IMR-90 (cell line): ENCODE measurements at regions not wholly inside any gene's neighbourhood (a gene's known extent, or its start where the extent isn't known, plus 50 kb on each side); places are given as distances from the start of the nearest gene placed in this dataset.

Source experiments
- ATAC-seq: fragments of 200-7000 bp; cut with Tn5 transposase; 2 replicates; pipeline ENCODE4 v1.9.1; 2020; ENCODE audit warnings: low read depth, mild to moderate bottlenecking, moderate library complexity
- BruUV-seq: library from RNA; stranded (reverse); fragments of 400-500 nt; replicated peaks from 2 replicates; lab custom pipeline; 2021; lab: Mats Ljungman, UMichigan
- CTCF ChIA-PET: fragments of 300-600 bp; formaldehyde crosslinking; extraction: SDS; loops from one replicate; lab custom pipeline; 2021; ENCODE audit warnings: antibody characterized with exemption; lab: Yijun Ruan, JAX
- POLR2A ChIA-PET: fragments of 300-600 bp; sonication (Branson Sonifier 250); formaldehyde crosslinking; loops from one replicate; lab custom pipeline; 2022; ENCODE audit warnings: antibody characterized with exemption; ENCODE audit not compliant: unreplicated experiment; lab: Charles Lee
- DNase-seq: peaks from one replicate; pipeline ENCODE4 v3.0.0; 2013
- H2AFZ ChIP-seq: replicated peaks from 2 replicates; pipeline ENCODE3; 2013; ENCODE audit warnings: low read length, mild to moderate bottlenecking; ENCODE audit not compliant: poor library complexity
- H2AK5ac ChIP-seq: 2 replicates; pipeline ENCODE4 v1.6.1; 2013; ENCODE audit warnings: low read depth, low read length, inconsistent platforms
- H2AK9ac ChIP-seq: replicated peaks from 2 replicates; pipeline ENCODE3; 2013; ENCODE audit warnings: mild to moderate bottlenecking, low read depth, low read length, moderate library complexity; ENCODE audit not compliant: poor library complexity
- H2BK120ac ChIP-seq: 2 replicates; pipeline ENCODE4 v1.6.1; 2013; ENCODE audit warnings: low read depth, low read length, inconsistent platforms
- H2BK15ac ChIP-seq: 3 replicates; pipeline ENCODE4 v1.6.1; 2013; ENCODE audit warnings: low read depth, low read length, inconsistent platforms
- H2BK20ac ChIP-seq: 2 replicates; pipeline ENCODE4 v1.6.1; 2013; ENCODE audit warnings: low read depth, mild to moderate bottlenecking, inconsistent platforms, low read length, moderate library complexity
- H2BK5ac ChIP-seq: 2 replicates; pipeline ENCODE4 v1.6.1; 2013; ENCODE audit warnings: mild to moderate bottlenecking, low read depth, low read length, inconsistent platforms; ENCODE audit not compliant: poor library complexity, severe bottlenecking
- H3K14ac ChIP-seq: replicated peaks from 2 replicates; pipeline ENCODE4 v1.6.1; 2013; ENCODE audit warnings: low read depth, low read length, inconsistent platforms
- H3K18ac ChIP-seq: 2 replicates; pipeline ENCODE4 v1.6.1; 2013; ENCODE audit warnings: low read depth, low read length, control low read depth
- H3K23ac ChIP-seq: 2 replicates; pipeline ENCODE4 v1.6.1; 2013; ENCODE audit warnings: low read depth, low read length, inconsistent platforms
- H3K27ac ChIP-seq: 2 replicates; pipeline ENCODE4 v1.5.1; 2013; ENCODE audit warnings: mild to moderate bottlenecking, control low read depth, low read length; ENCODE audit not compliant: insufficient read depth
- H3K27me3 ChIP-seq: 2 replicates; pipeline ENCODE4 v1.6.1; 2013; ENCODE audit warnings: low read length; ENCODE audit not compliant: control insufficient read depth, insufficient read depth
- H3K36me3 ChIP-seq: 2 replicates; pipeline ENCODE4 v1.6.1; 2013; ENCODE audit warnings: low read length, mixed read lengths; ENCODE audit not compliant: control insufficient read depth, insufficient read depth
- H3K4ac ChIP-seq: 2 replicates; pipeline ENCODE4 v1.6.1; 2013; ENCODE audit warnings: low read depth, low read length, inconsistent platforms
- H3K4me1 ChIP-seq: 2 replicates; pipeline ENCODE4 v1.6.1; 2013; ENCODE audit warnings: low read length, mixed read lengths; ENCODE audit not compliant: control insufficient read depth, insufficient read depth
- H3K4me2 ChIP-seq: 2 replicates; pipeline ENCODE4 v1.6.1; 2013; ENCODE audit warnings: low read depth, mild to moderate bottlenecking, control low read depth, low read length, moderate library complexity
- H3K4me3 ChIP-seq: 2 replicates; pipeline ENCODE4 v1.5.1; 2013; ENCODE audit warnings: low read depth, mild to moderate bottlenecking, control low read depth, low read length, moderate library complexity; ENCODE audit not compliant: insufficient read depth
- H3K56ac ChIP-seq: 2 replicates; pipeline ENCODE4 v1.6.1; 2013; ENCODE audit warnings: low read length, inconsistent platforms; ENCODE audit not compliant: insufficient read depth; ENCODE audit errors: extremely low read depth
- H3K79me1 ChIP-seq, 2 experiments: 2 replicates each; pipeline ENCODE4 v1.6.1; 2013; ENCODE audit warnings: low read length in 2 of 2, inconsistent platforms in 1 of 2, low read depth in 1 of 2
- H3K9ac ChIP-seq: 2 replicates; pipeline ENCODE4 v1.6.1; 2013; ENCODE audit warnings: low read depth, low read length, control low read depth
- H3K9me1 ChIP-seq: 2 replicates; pipeline ENCODE4 v1.6.1; 2013; ENCODE audit warnings: low read length, inconsistent platforms; ENCODE audit not compliant: insufficient read depth
- H3K9me3 ChIP-seq: 2 replicates; pipeline ENCODE4 v1.6.1; 2013; ENCODE audit warnings: low read length; ENCODE audit not compliant: control insufficient read depth, insufficient read depth
- H4K20me1 ChIP-seq: 2 replicates; pipeline ENCODE4 v1.6.1; 2013; ENCODE audit warnings: low read length, inconsistent platforms; ENCODE audit not compliant: insufficient read depth
- H4K5ac ChIP-seq: 2 replicates; pipeline ENCODE4 v1.6.1; 2013; ENCODE audit warnings: mild to moderate bottlenecking, low read depth, low read length, control low read depth
- H4K8ac ChIP-seq, 2 experiments: 2 replicates each; pipeline ENCODE4 v1.6.1; 2013; ENCODE audit warnings: low read depth in 2 of 2, low read length in 2 of 2, control low read depth in 1 of 2, inconsistent platforms in 1 of 2
- H4K91ac ChIP-seq: 2 replicates; pipeline ENCODE4 v1.6.1; 2013; ENCODE audit warnings: low read depth, low read length, inconsistent platforms; ENCODE audit not compliant: insufficient read depth
- BHLHE40 ChIP-seq: fragments of 150-350 bp; IDR thresholded peaks from 2 replicates; pipeline ENCODE4 v1.6.1; 2016; ENCODE audit warnings: mild to moderate bottlenecking, low read depth, low read length
- FOS ChIP-seq: fragments of 150-350 bp; IDR thresholded peaks from 2 replicates; pipeline ENCODE4 v1.6.1; 2016; ENCODE audit warnings: low read depth, low read length
- MXI1 ChIP-seq: IDR thresholded peaks from 2 replicates; pipeline ENCODE4 v1.6.1; 2012; ENCODE audit warnings: low read depth, mild to moderate bottlenecking, low read length, moderate library complexity, borderline replicate concordance
- RFX5 ChIP-seq: IDR thresholded peaks from 2 replicates; pipeline ENCODE4 v1.8.0; 2012; ENCODE audit warnings: low read depth, mild to moderate bottlenecking, low read length, moderate library complexity
- WGBS, 2 experiments: methylation state at CpG; one replicate each; pipeline versions ENCODE4 v1.1.5 to v1.1.7; 2013; ENCODE audit warnings: missing lambda C conversion rate in 2 of 2; ENCODE audit not compliant: insufficient read length in 1 of 2; ENCODE audit errors: extremely low coverage in 2 of 2; 5-methylcytosine and 5-hydroxymethylcytosine counted together
- dilution Hi-C: fragments of 300-500 bp; cut with HindIII; formaldehyde crosslinking; loops from one replicate; pipeline ENCODE4 v1.14.3; 2018; ENCODE audit warnings: low sequenced_read_pairs; ENCODE audit not compliant: unreplicated experiment
- in situ Hi-C: fragments of 300-500 bp; cut with MboI; formaldehyde crosslinking; loops from 3 replicates; pipeline ENCODE4 v1.14.3; 2019; ENCODE audit warnings: low sequenced_read_pairs, inconsistent platforms, mixed read lengths
- intact Hi-C: fragments of 100-400 bp; cut with micrococcal nuclease; formaldehyde crosslinking; loops from 2 replicates; pipeline ENCODE4 v1.10.0; 2022
- TF ChIP-seq, protein P1 (sequence below): fragments of 150-350 bp; IDR thresholded peaks from 2 replicates; pipeline ENCODE4 v1.6.1; 2017; ENCODE audit warnings: mild to moderate bottlenecking, antibody characterized with exemption, low read length, low read depth

DNA sequence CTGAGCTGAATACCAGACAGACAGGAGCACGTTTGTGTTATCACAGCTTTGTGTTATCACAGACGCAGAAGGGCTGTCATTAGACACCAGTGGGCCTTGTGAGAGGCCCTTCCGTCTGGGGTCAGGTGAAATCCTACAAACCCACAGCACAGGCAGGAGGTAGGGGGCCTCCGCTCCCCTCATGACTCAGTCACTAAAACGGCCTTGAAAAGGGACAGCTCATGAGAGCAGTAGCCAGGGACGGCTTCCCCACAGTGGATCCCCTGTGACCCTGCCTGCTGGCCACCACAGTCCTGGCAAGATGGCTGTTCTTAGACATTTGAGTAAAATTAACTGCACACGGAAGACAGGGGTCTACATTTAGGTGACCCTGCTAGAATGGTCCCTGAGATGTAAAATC lies 215.8 kb upstream of the PPP2R2D start:
- intact Hi-C loops: no loop called here
- no peak overlapping the region for H2BK15ac ChIP-seq
- BruUV-seq: no TSS peak

More for the DNA sequence above, 215.8 kb upstream of the PPP2R2D start:
- no peak for TF ChIP-seq MXI1
- TF ChIP-seq, protein P1, sequence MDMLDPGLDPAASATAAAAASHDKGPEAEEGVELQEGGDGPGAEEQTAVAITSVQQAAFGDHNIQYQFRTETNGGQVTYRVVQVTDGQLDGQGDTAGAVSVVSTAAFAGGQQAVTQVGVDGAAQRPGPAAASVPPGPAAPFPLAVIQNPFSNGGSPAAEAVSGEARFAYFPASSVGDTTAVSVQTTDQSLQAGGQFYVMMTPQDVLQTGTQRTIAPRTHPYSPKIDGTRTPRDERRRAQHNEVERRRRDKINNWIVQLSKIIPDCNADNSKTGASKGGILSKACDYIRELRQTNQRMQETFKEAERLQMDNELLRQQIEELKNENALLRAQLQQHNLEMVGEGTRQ: no peak
- no peak for TF ChIP-seq FOS
- TF ChIP-seq RFX5: no peak
- TF ChIP-seq BHLHE40: no peak
- Histone ChIP-seq H4K20me1 (no peaks in the 10 kb centered on the region), H3K4ac (no peak overlapping the region), H2BK120ac (no peak overlapping the region), H2BK5ac (no peak overlapping the region), H3K4me3 (no peak overlapping the region), H3K79me1 (no peaks in the 10 kb centered on the region), H2AFZ (no peak overlapping the region), H3K4me2 (no peak overlapping the region), H3K23ac (no peak overlapping the region), H3K9me3 (peaks cover 53% of the 10 kb centered on the region), H3K56ac (no peak overlapping the region), H3K36me3 (no peaks in the 10 kb centered on the region), H3K27ac (no peak overlapping the region), H3K27me3 (no peaks in the 10 kb centered on the region), H3K18ac (no peak overlapping the region), H4K5ac (no peak overlapping the region), H3K4me1 (no peaks in the 10 kb centered on the region), H2AK9ac (no peak overlapping the region), H3K9ac (no peak overlapping the region), H4K8ac (no peak overlapping the region), H2BK20ac (no peak overlapping the region), H3K9me1 (no peaks in the 10 kb centered on the region), H3K14ac (no peak overlapping the region), H2AK5ac (no peak overlapping the region), H4K91ac (no peak overlapping the region)
- no CpG with 5 or more reads among the region's 7 CpGs for WGBS, 2 experiments
- dilution Hi-C loops (no loop called here), in situ Hi-C loops (no loop called here)
- ChIA-PET POLR2A (interaction anchor here (0.6 kb wide), 1 partner anchor 991 kb away, joined by 4 read pairs; no protein-coding TSS in a partner anchor), CTCF (no interaction called here)
- ATAC-seq (no peak), DNase-seq (no peak)
